Stomach (tissue), 4 donors: ENCODE measurements at regions not wholly inside any gene's neighbourhood (a gene's known extent, or its start where the extent isn't known, plus 50 kb on each side); places are given as distances from the start of the nearest gene placed in this dataset.

Experiments
- EP300 ChIP-seq: sonication (generic); formaldehyde crosslinking; IDR thresholded peaks from one replicate; pipeline ENCODE4 v1.6.1; 2017; ENCODE audit warnings: antibody characterized with exemption
- POLR2A ChIP-seq, 4 donors: fragments of 450-650 bp; IDR thresholded peaks; one replicate each; pipeline ENCODE4 v1.6.1; 2016; ENCODE audit warnings: antibody characterized with exemption in 4 of 4, control low read depth in 2 of 4, mild to moderate bottlenecking in 1 of 4, moderate library complexity in 1 of 4
- POLR2AphosphoS5 ChIP-seq, 3 donors: sonication (generic); formaldehyde crosslinking; IDR thresholded peaks; one replicate each; pipeline ENCODE4 v1.6.1; 2016; ENCODE audit warnings: antibody characterized with exemption in 3 of 3
- TF ChIP-seq, protein P1 (sequence below), 7 experiments: fragments of 450-650 bp in 4 of 7; fragments of 200-600 bp in 3 of 7; sonication (generic) in 3 of 7; IDR thresholded peaks; one replicate each; pipeline ENCODE4 v1.5.1; 2016 to 2019; ENCODE audit warnings: antibody characterized with exemption in 7 of 7, control low read depth in 2 of 7, mild to moderate bottlenecking in 1 of 7

DNA sequence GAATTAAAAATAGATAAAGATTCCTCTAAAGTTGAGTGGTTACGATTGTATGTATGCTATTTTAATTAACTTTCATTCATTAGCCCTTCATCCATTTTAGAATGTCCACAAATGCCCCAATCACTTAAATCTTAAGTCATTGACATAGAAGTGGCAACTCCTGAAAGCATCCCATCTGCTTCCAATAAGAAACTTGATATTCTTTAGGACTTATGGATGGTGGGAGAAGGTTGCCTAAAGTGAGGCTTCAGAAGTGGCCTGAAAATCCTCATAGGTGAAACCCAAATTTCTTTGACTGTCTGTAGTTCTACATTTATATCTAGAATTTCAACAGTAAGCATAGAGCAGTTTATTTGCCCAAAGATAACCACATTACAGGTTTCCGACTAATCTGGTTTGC lies 161.7 kb upstream of the HMGA2 start:
- no peak for TF ChIP-seq POLR2AphosphoS5 (IDR thresholded peaks at IDR 0.05)
- TF ChIP-seq, protein P1, sequence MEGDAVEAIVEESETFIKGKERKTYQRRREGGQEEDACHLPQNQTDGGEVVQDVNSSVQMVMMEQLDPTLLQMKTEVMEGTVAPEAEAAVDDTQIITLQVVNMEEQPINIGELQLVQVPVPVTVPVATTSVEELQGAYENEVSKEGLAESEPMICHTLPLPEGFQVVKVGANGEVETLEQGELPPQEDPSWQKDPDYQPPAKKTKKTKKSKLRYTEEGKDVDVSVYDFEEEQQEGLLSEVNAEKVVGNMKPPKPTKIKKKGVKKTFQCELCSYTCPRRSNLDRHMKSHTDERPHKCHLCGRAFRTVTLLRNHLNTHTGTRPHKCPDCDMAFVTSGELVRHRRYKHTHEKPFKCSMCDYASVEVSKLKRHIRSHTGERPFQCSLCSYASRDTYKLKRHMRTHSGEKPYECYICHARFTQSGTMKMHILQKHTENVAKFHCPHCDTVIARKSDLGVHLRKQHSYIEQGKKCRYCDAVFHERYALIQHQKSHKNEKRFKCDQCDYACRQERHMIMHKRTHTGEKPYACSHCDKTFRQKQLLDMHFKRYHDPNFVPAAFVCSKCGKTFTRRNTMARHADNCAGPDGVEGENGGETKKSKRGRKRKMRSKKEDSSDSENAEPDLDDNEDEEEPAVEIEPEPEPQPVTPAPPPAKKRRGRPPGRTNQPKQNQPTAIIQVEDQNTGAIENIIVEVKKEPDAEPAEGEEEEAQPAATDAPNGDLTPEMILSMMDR (IDR thresholded peaks at IDR 0.05) = no peak
- TF ChIP-seq POLR2A (IDR thresholded peaks at IDR 0.05) = no peak
- TF ChIP-seq EP300 = no peak
